RWPE2 (cell line): ENCODE measurements at regions not wholly inside any gene's neighbourhood (a gene's known extent, or its start where the extent isn't known, plus 50 kb on each side); places are given as distances from the start of the nearest gene placed in this dataset.

Source experiments
- ATAC-seq: fragments of 200-7000 bp; cut with Tn5 transposase; 3 replicates; pipeline ENCODE4 v1.9.1; 2021; ENCODE audit warnings: low read depth
- DNase-seq: peaks from one replicate; pipeline ENCODE4 v3.0.0-alpha.2; 2020; ENCODE audit warnings: low spot score
- H3K27ac ChIP-seq: fragments of 450-650 bp; 2 replicates; pipeline ENCODE4 v1.5.1; 2017; ENCODE audit warnings: mild to moderate bottlenecking; ENCODE audit not compliant: poor library complexity, severe bottlenecking
- H3K27me3 ChIP-seq: fragments of 250-450 bp; sonication (Bioruptor Pico); 2 replicates; pipeline ENCODE4 v1.5.1; 2021; ENCODE audit warnings: mild to moderate bottlenecking, moderate library complexity; ENCODE audit not compliant: insufficient read depth, poor library complexity, severe bottlenecking
- H3K36me3 ChIP-seq: fragments of 250-450 bp; sonication (Bioruptor Pico); 2 replicates; pipeline ENCODE4 v1.5.1; 2020; ENCODE audit warnings: low read depth, mild to moderate bottlenecking, moderate library complexity
- H3K4me1 ChIP-seq: fragments of 250-450 bp; sonication (Bioruptor Pico); 2 replicates; pipeline ENCODE4 v1.5.1; 2021; ENCODE audit warnings: mild to moderate bottlenecking, moderate library complexity; ENCODE audit not compliant: insufficient read depth, poor library complexity, severe bottlenecking
- H3K4me3 ChIP-seq: fragments of 250-450 bp; sonication (Bioruptor Pico); 2 replicates; pipeline ENCODE4 v1.5.1; 2021; ENCODE audit warnings: mild to moderate bottlenecking, moderate library complexity; ENCODE audit not compliant: severe bottlenecking
- H3K9me3 ChIP-seq: fragments of 250-450 bp; sonication (Bioruptor Pico); 2 replicates; pipeline ENCODE4 v1.5.1; 2021; ENCODE audit warnings: mild to moderate bottlenecking, moderate library complexity; ENCODE audit not compliant: severe bottlenecking
- CTCF ChIP-seq: fragments of 450-650 bp; IDR thresholded peaks from one replicate; pipeline ENCODE4 v1.5.1; 2017; ENCODE audit warnings: mild to moderate bottlenecking, moderate library complexity; ENCODE audit not compliant: poor library complexity, severe bottlenecking

GRCh38 chr7:68692511-68692910 lies 905.8 kb upstream of the AUTS2 start:
- DNase-seq (no peak), ATAC-seq (no peak)
- H3K4me1 ChIP-seq = no peaks in the 10 kb centered on the region
- H3K36me3 ChIP-seq = no peaks in the 10 kb centered on the region
- no peak overlapping the region for H3K4me3 ChIP-seq
- H3K9me3 ChIP-seq = no peaks in the 10 kb centered on the region
- no peak for TF ChIP-seq CTCF
- H3K27me3 ChIP-seq = no peaks in the 10 kb centered on the region
- H3K27ac ChIP-seq = no peak overlapping the region

GRCh38 chr7:68694656-68695055 lies 903.6 kb upstream of the AUTS2 start:
- H3K27me3 ChIP-seq = no peaks in the 10 kb centered on the region
- DNase-seq = no peak
- TF ChIP-seq CTCF = no peak
- ATAC-seq = no peak
- no peaks in the 10 kb centered on the region for H3K4me1 ChIP-seq
- H3K27ac ChIP-seq = no peak overlapping the region
- H3K4me3 ChIP-seq = no peak overlapping the region
- no peaks in the 10 kb centered on the region for H3K36me3 ChIP-seq
- H3K9me3 ChIP-seq = no peaks in the 10 kb centered on the region

- Histone ChIP-seq H3K27me3 (no peaks in the 10 kb centered on the region), H3K36me3 (no peaks in the 10 kb centered on the region), H3K9me3 (no peaks in the 10 kb centered on the region), H3K27ac (no peak overlapping the region), H3K4me1 (no peaks in the 10 kb centered on the region), H3K4me3 (no peak overlapping the region)
- TF ChIP-seq CTCF = no peak
- no peak for DNase-seq
- no peak for ATAC-seq
Observed at GRCh38 chr7:68697796-68698280, 900.4 kb upstream of the AUTS2 start.

- H3K27me3 ChIP-seq = no peaks in the 10 kb centered on the region
- H3K4me1 ChIP-seq = no peaks in the 10 kb centered on the region
- TF ChIP-seq CTCF = no peak
- H3K27ac ChIP-seq = no peak overlapping the region
- DNase-seq (no peak), ATAC-seq (no peak)
- no peak overlapping the region for H3K4me3 ChIP-seq
- no peaks in the 10 kb centered on the region for H3K36me3 ChIP-seq
- no peaks in the 10 kb centered on the region for H3K9me3 ChIP-seq
Observed at GRCh38 chr7:68699090-68699711, 899.1 kb upstream of the AUTS2 start.

- H3K4me3 ChIP-seq = no peak overlapping the region
- ATAC-seq (no peak), DNase-seq (no peak)
- H3K4me1 ChIP-seq = no peaks in the 10 kb centered on the region
- no peaks in the 10 kb centered on the region for H3K36me3 ChIP-seq
- no peaks in the 10 kb centered on the region for H3K27me3 ChIP-seq
- H3K27ac ChIP-seq = no peak overlapping the region
- no peak for TF ChIP-seq CTCF
- no peaks in the 10 kb centered on the region for H3K9me3 ChIP-seq
Observed at GRCh38 chr7:68700414-68700813, 897.9 kb upstream of the AUTS2 start.
